AG04450 (cell line): ENCODE measurements at regions not wholly inside any gene's neighbourhood (a gene's known extent, or its start where the extent isn't known, plus 50 kb on each side); places are given as distances from the start of the nearest gene placed in this dataset.

Experiments used
- CTCF ChIA-PET: fragments of 300-600, 350-600 bp; formaldehyde crosslinking; extraction: SDS; loops from one replicate; lab custom pipeline; 2022; ENCODE audit warnings: antibody characterized with exemption, inconsistent platforms; lab: Charles Lee
- POLR2A ChIA-PET: fragments of 350-600 bp; formaldehyde crosslinking; extraction: SDS; loops from one replicate; lab custom pipeline; 2021; ENCODE audit warnings: antibody characterized with exemption, inconsistent platforms; lab: Yijun Ruan, JAX
- DNase-seq: peaks from one replicate; pipeline ENCODE4 v3.0.0-alpha.2; 2011; ENCODE audit warnings: low read depth, low spot score
- H3K27ac ChIP-seq: one replicate; pipeline ENCODE4 v1.5.1; 2012; ENCODE audit warnings: low read depth, low read length, control low read depth
- H3K27me3 ChIP-seq: one replicate; pipeline ENCODE4 v1.6.0; 2012; ENCODE audit warnings: low read length; ENCODE audit not compliant: control insufficient read depth, insufficient read depth
- H3K4me3 ChIP-seq: 2 replicates; pipeline ENCODE4 v1.5.1; 2011; ENCODE audit warnings: mild to moderate bottlenecking, low read depth, low read length, control low read depth
- H3K9me3 ChIP-seq: 2 replicates; pipeline ENCODE4 v1.5.1; 2012; ENCODE audit warnings: low read length; ENCODE audit not compliant: control insufficient read depth, insufficient read depth
- CTCF ChIP-seq: IDR thresholded peaks from 2 replicates; pipeline ENCODE4 v1.5.1; 2011; ENCODE audit warnings: low read depth, low read length, control low read depth, inconsistent platforms

DNA sequence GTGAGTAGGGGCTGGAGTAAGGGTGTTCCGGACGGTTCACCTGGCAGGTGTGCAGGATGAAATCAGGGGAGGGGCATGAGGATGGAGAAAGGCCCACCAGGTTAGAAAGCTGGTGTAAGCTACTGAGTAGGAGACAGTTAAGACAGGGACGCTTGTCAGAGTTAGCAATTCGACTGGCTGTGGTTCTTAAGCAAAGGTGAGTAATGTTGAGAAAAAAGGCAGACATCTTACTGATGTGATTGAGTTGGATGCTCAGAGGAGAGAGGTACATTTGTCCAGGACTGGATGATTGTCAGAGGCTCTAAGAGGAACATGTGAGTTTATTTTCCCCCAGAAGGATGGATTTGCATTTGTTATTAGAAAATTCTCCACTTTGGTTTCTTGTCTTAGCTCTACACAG, 90.5 kb upstream of the MGAT5 start:
- Histone ChIP-seq H3K27ac (no peak overlapping the region), H3K4me3 (no peak overlapping the region), H3K27me3 (no peaks in the 10 kb centered on the region), H3K9me3 (no peaks in the 10 kb centered on the region; the same call in 1 of the 2 replicates)
- no peak for DNase-seq
- POLR2A ChIA-PET: no interaction called here
- TF ChIP-seq CTCF: no peak
- CTCF ChIA-PET: no interaction called here

- H3K27me3 ChIP-seq: no peaks in the 10 kb centered on the region
- no peak for TF ChIP-seq CTCF
- H3K27ac ChIP-seq: no peak overlapping the region
- H3K9me3 ChIP-seq: no peaks in the 10 kb centered on the region
- POLR2A ChIA-PET: no interaction called here
- CTCF ChIA-PET: no interaction called here
- H3K4me3 ChIP-seq: no peak overlapping the region
- no peak for DNase-seq
These were observed 89.6 kb upstream of the MGAT5 start for GRCh38 chr2:134164306-134164705.

- CTCF ChIA-PET: no interaction called here
- Histone ChIP-seq H3K27me3 (no peaks in the 10 kb centered on the region), H3K9me3 (no peaks in the 10 kb centered on the region), H3K27ac (no peak overlapping the region), H3K4me3 (no peak overlapping the region)
- no peak for TF ChIP-seq CTCF
- no peak for DNase-seq
- POLR2A ChIA-PET: interaction anchor here (1.5 kb wide), 1 partner anchor 47 kb away, joined by 3 read pairs; no protein-coding TSS in a partner anchor
These were observed 86.9 kb upstream of the MGAT5 start for GRCh38 chr2:134167015-134167414.

DNA sequence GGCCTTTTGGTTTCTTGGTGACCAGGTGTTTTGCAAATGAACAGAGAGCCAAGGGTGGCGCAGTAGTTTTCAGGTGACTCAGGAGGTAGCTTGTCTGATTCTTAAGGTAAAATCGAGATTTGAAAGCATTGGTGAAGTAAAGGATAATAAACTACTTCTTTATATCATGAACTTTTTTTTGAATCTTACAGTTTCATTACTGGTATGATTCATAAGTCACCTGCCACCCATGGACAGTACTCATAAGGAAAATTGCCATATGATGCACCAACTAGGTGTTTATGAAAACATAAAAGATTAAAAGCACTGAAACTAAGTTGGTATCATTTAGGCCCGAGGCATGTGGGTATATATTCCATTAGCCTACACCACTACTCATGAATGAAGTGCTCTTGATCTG, 84.1 kb upstream of the MGAT5 start:
- Histone ChIP-seq H3K27me3 (no peaks in the 10 kb centered on the region), H3K27ac (no peak overlapping the region), H3K4me3 (no peak overlapping the region), H3K9me3 (no peaks in the 10 kb centered on the region)
- TF ChIP-seq CTCF: no peak
- DNase-seq: no peak
- POLR2A ChIA-PET: interaction anchor here (0.6 kb wide), 1 partner anchor 51 kb away, joined by 4 read pairs; no protein-coding TSS in a partner anchor
- CTCF ChIA-PET: no interaction called here

DNA sequence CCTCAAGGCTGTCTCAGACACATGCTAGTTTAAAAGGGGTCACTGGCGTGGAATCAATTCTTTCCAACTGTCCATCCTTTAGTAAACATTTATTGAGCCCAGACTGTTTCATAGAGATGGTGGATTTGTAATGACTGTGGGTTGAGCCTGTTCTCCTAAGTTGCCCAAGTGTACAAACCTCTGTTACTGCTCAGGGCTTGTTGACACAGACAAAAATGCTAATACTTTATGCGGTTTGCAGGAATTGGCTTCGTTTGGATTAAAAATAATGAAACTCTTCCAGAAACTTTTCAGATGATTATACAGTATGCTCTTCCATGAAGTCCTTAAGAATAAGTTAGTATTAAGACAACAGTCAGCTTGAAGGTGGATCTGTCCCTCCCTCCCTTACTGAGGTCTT, 83.6 kb upstream of the MGAT5 start:
- CTCF ChIA-PET: no interaction called here
- POLR2A ChIA-PET: no interaction called here

More for the DNA sequence above, 83.6 kb upstream of the MGAT5 start:
- no peak for TF ChIP-seq CTCF
- Histone ChIP-seq H3K27ac (no peak overlapping the region), H3K9me3 (no peaks in the 10 kb centered on the region), H3K27me3 (no peaks in the 10 kb centered on the region), H3K4me3 (no peak overlapping the region)
- DNase-seq: no peak
